ENCODE measurements at regions not wholly inside any gene's neighbourhood (a gene's known extent, or its start where the extent isn't known, plus 50 kb on each side); places are given as distances from the start of the nearest gene placed in this dataset.

DNA sequence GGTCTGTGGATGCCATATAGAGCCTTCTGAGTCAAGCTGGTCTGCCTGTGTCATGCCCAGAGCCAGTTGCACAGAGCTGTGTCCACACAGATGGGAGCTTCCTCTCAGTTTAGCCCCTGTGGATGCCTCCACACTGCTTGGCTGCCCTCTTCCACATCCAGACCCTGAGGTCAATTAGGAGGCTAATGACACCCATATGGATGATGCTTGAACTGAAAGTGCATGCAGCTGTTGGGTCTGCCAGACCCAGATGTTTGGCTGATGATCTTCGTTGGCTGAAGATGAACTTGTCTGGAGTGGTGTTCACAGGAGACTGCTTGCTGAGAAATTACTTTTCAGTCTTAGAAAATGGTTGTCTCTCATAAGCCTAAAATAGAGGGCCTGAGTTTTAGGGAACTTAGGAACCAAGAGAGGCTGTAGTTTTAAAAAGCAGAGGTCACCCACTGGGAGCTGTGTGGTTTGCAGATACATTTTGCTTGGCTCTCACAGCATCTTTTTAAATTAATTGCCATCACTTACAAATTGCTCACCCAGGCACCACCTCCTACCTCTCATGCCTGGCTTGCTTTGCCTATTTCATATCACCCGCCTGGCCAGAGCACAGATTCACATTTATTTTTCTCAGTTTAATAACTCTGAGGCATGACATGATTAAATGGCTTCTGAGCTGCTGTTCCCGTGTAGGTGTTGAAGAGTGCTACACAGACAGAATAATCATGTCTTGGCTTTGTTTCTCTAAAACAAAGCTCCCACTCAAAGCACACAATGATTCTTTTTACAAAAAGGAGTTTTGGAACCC is 176.1 kb downstream of the MINAR1 start:
- TF ChIP-seq, protein P1, sequence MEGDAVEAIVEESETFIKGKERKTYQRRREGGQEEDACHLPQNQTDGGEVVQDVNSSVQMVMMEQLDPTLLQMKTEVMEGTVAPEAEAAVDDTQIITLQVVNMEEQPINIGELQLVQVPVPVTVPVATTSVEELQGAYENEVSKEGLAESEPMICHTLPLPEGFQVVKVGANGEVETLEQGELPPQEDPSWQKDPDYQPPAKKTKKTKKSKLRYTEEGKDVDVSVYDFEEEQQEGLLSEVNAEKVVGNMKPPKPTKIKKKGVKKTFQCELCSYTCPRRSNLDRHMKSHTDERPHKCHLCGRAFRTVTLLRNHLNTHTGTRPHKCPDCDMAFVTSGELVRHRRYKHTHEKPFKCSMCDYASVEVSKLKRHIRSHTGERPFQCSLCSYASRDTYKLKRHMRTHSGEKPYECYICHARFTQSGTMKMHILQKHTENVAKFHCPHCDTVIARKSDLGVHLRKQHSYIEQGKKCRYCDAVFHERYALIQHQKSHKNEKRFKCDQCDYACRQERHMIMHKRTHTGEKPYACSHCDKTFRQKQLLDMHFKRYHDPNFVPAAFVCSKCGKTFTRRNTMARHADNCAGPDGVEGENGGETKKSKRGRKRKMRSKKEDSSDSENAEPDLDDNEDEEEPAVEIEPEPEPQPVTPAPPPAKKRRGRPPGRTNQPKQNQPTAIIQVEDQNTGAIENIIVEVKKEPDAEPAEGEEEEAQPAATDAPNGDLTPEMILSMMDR (IDR thresholded peaks at IDR 0.05) = no peak
- TF ChIP-seq POLR2A (IDR thresholded peaks at IDR 0.05) = no peak
